Endothelial cell of umbilical vein (primary cell): ENCODE measurements at regions not wholly inside any gene's neighbourhood (a gene's known extent, or its start where the extent isn't known, plus 50 kb on each side); places are given as distances from the start of the nearest gene placed in this dataset.

Experiments
- BruUV-seq: library from RNA; stranded (reverse); fragments of 400-500 nt; replicated peaks from 2 replicates; lab custom pipeline; 2021; lab: Mats Ljungman, UMichigan
- CTCF ChIA-PET: fragments of 300-600, 350-600 bp; sonication (Branson Sonifier 250); formaldehyde crosslinking; loops from one replicate; lab custom pipeline; 2021; ENCODE audit warnings: antibody characterized with exemption, inconsistent platforms; lab: Charles Lee
- POLR2A ChIA-PET: fragments of 300-600, 350-600 bp; sonication (Branson Sonifier 250); formaldehyde crosslinking; loops from one replicate; lab custom pipeline; 2021; ENCODE audit warnings: antibody characterized with exemption, inconsistent platforms; lab: Charles Lee
- DNase-seq: peaks from one replicate; pipeline ENCODE4 v3.0.0-alpha.2; 2011; ENCODE audit warnings: low read depth, low spot score
- FAIRE-seq: peaks from 2 replicates; lab custom pipeline; 2011; peaks lifted over from hg19 to GRCh38; lab: Jason Lieb, UNC
- H2AFZ ChIP-seq: 2 replicates; pipeline ENCODE4 v1.6.0; 2012; ENCODE audit warnings: low read depth, low read length, control low read depth, inconsistent platforms
- H3K27ac ChIP-seq: 2 replicates; pipeline ENCODE4 v1.5.1; 2011; ENCODE audit warnings: low read depth, mild to moderate bottlenecking, control low read depth, low read length, moderate library complexity; ENCODE audit not compliant: insufficient read depth
- H3K27me3 ChIP-seq, 2 experiments: 2 replicates each; pipeline versions ENCODE4 v1.6.0 to v1.6.1; 2011; ENCODE audit warnings: low read length in 2 of 2, mixed read lengths in 1 of 2; ENCODE audit not compliant: control insufficient read depth in 2 of 2, insufficient read depth in 2 of 2
- H3K36me3 ChIP-seq, 2 experiments: 2 replicates in 1 of 2; 3 replicates in 1 of 2; pipeline ENCODE4 v1.5.1; 2011; ENCODE audit warnings: low read length in 2 of 2, mild to moderate bottlenecking in 1 of 2, moderate library complexity in 1 of 2; ENCODE audit not compliant: control insufficient read depth in 2 of 2, insufficient read depth in 2 of 2; ENCODE audit errors: extremely low read depth in 1 of 2
- H3K4me1 ChIP-seq: 3 replicates; pipeline ENCODE4 v1.5.1; 2011; ENCODE audit warnings: mild to moderate bottlenecking, low read length; ENCODE audit not compliant: control insufficient read depth, insufficient read depth; ENCODE audit errors: extremely low read depth
- H3K4me2 ChIP-seq: 2 replicates; pipeline ENCODE4 v1.6.1; 2011; ENCODE audit warnings: low read length, control low read depth, mixed read lengths; ENCODE audit not compliant: insufficient read depth
- H3K4me3 ChIP-seq, 3 experiments: fragments of 200-600 bp in 1 of 3; sonication (generic), shearing (Covaris generic) in 1 of 3; replicated peaks in 1 of 3; 2 replicates each; pipeline ENCODE4 v1.5.1; 2011 to 2016; ENCODE audit warnings: control low read depth in 3 of 3, low read length in 3 of 3, mild to moderate bottlenecking in 2 of 3, inconsistent platforms in 1 of 3, low read depth in 1 of 3, moderate library complexity in 1 of 3; ENCODE audit not compliant: insufficient read depth in 1 of 3
- H3K79me2 ChIP-seq: 2 replicates; pipeline ENCODE4 v1.6.0; 2012; ENCODE audit warnings: low read length, inconsistent platforms; ENCODE audit not compliant: control insufficient read depth, insufficient read depth
- H3K9ac ChIP-seq: replicated peaks from 2 replicates; pipeline ENCODE3; 2011; ENCODE audit warnings: low read length, control low read depth; ENCODE audit not compliant: insufficient read depth; ENCODE audit errors: extremely low read depth
- H3K9me1 ChIP-seq: replicated peaks from 3 replicates; pipeline ENCODE4 v1.6.0; 2011; ENCODE audit warnings: mild to moderate bottlenecking, low read length; ENCODE audit not compliant: control insufficient read depth, insufficient read depth; ENCODE audit errors: extremely low read depth
- H3K9me3 ChIP-seq: replicated peaks from 2 replicates; pipeline ENCODE4 v1.5.1; 2012; ENCODE audit warnings: low read length, inconsistent platforms; ENCODE audit not compliant: control insufficient read depth, insufficient read depth
- H4K20me1 ChIP-seq: replicated peaks from 2 replicates; pipeline ENCODE3; 2011; ENCODE audit warnings: mild to moderate bottlenecking, low read length; ENCODE audit not compliant: control insufficient read depth, insufficient read depth; ENCODE audit errors: extremely low read depth
- EZH2 ChIP-seq: IDR thresholded peaks from 2 replicates; pipeline ENCODE4 v1.6.1; 2012; ENCODE audit warnings: borderline replicate concordance, low read depth, mild to moderate bottlenecking, moderate library complexity, low read length, inconsistent platforms; ENCODE audit not compliant: severe bottlenecking
- FOS ChIP-seq: IDR thresholded peaks from 2 replicates; pipeline ENCODE4 v1.6.1; 2011; ENCODE audit warnings: mild to moderate bottlenecking, low read length, moderate library complexity, borderline replicate concordance; ENCODE audit not compliant: insufficient read depth
- GATA2 ChIP-seq: IDR thresholded peaks from 2 replicates; pipeline ENCODE4 v1.7.0; 2011; ENCODE audit warnings: low read depth, mild to moderate bottlenecking, moderate library complexity, mixed read lengths, low read length; ENCODE audit not compliant: insufficient read length, insufficient read depth
- JUN ChIP-seq: IDR thresholded peaks from 2 replicates; pipeline ENCODE4 v1.6.1; 2011; ENCODE audit warnings: borderline replicate concordance, low read depth; ENCODE audit not compliant: insufficient read length, insufficient read depth
- MYC ChIP-seq: IDR thresholded peaks from one replicate; pipeline ENCODE4 v1.6.1; 2011; ENCODE audit warnings: mild to moderate bottlenecking, low read depth, low read length
- POLR2A ChIP-seq: IDR thresholded peaks from 2 replicates; pipeline ENCODE4 v1.6.1; 2012; ENCODE audit warnings: low read depth, mild to moderate bottlenecking, control low read depth, low read length
- POLR2AphosphoS5 ChIP-seq: IDR thresholded peaks from 2 replicates; pipeline ENCODE4 v1.6.1; 2012; ENCODE audit warnings: low read depth, mild to moderate bottlenecking, control low read depth, low read length, moderate library complexity; ENCODE audit not compliant: insufficient read depth
- dilution Hi-C: fragments of 300-500 bp; cut with MboI; formaldehyde crosslinking; loops from one replicate; pipeline ENCODE4 v1.15.0; 2019; ENCODE audit warnings: low sequenced_read_pairs; ENCODE audit not compliant: extremely low pct_ligation_motif_present
- intact Hi-C: fragments of 100-400 bp; cut with micrococcal nuclease; formaldehyde crosslinking; loops from one replicate; pipeline ENCODE4 v1.10.0; 2022
- TF ChIP-seq, protein P1 (sequence below): IDR thresholded peaks from 2 replicates; pipeline ENCODE4 v1.6.1; 2011; ENCODE audit not compliant: insufficient read depth, insufficient read length
- TF ChIP-seq, protein P2 (sequence below), 2 donors: IDR thresholded peaks; 1 replicate in 1 of 2; 2 replicates in 1 of 2; pipeline ENCODE4 v1.5.1; 2011; ENCODE audit warnings: low read length in 2 of 2, mild to moderate bottlenecking in 2 of 2, moderate library complexity in 2 of 2, control low read depth in 1 of 2, inconsistent platforms in 1 of 2, low read depth in 1 of 2; ENCODE audit not compliant: insufficient read depth in 1 of 2; ENCODE audit errors: extremely low read depth in 1 of 2

DNA sequence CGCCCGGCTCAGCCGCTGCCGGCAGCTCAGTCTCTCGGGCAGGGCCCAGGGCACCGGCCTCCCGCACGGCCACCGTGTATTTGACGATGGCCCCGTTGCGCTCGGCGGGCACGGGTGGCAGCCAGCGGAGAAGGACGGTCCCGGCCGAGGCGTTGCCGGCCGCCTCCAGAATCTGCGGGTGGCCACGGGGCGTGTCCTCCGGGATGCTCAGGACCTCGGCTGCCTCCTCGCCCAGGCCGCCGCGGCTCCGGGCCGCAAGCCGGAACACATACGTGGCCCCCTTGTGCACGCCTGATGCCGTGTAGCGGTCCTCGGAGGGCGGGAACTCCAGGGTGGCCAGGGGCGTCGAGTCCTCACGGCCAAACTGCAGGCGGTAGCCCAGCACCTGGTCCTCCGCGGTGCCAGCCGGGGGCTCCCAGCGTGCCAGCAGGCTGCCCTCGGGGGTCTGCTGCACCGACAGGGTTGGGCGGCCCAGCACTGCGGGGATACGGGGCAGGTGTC lies 117.7 kb downstream of the PTPRS start:
- TF ChIP-seq, protein P1, sequence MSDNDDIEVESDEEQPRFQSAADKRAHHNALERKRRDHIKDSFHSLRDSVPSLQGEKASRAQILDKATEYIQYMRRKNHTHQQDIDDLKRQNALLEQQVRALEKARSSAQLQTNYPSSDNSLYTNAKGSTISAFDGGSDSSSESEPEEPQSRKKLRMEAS, result no peak
- TF ChIP-seq, protein P2, sequence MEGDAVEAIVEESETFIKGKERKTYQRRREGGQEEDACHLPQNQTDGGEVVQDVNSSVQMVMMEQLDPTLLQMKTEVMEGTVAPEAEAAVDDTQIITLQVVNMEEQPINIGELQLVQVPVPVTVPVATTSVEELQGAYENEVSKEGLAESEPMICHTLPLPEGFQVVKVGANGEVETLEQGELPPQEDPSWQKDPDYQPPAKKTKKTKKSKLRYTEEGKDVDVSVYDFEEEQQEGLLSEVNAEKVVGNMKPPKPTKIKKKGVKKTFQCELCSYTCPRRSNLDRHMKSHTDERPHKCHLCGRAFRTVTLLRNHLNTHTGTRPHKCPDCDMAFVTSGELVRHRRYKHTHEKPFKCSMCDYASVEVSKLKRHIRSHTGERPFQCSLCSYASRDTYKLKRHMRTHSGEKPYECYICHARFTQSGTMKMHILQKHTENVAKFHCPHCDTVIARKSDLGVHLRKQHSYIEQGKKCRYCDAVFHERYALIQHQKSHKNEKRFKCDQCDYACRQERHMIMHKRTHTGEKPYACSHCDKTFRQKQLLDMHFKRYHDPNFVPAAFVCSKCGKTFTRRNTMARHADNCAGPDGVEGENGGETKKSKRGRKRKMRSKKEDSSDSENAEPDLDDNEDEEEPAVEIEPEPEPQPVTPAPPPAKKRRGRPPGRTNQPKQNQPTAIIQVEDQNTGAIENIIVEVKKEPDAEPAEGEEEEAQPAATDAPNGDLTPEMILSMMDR (IDR thresholded peaks at IDR 0.05; ENCODE audit: extremely low read depth in 1 of 2, insufficient read depth in 1 of 2, low read depth in 1 of 2, low read length in 2 of 2), result no peak
- no peak for TF ChIP-seq MYC
- no peak for TF ChIP-seq GATA2
- TF ChIP-seq EZH2, result no peak
- no peak for TF ChIP-seq JUN
- TF ChIP-seq POLR2A, result no peak
- TF ChIP-seq POLR2AphosphoS5, result no peak
- TF ChIP-seq FOS, result no peak
- CTCF ChIA-PET, result interaction anchor here (1.0 kb wide), 1 partner anchor 20 kb away, joined by 3 read pairs; no protein-coding TSS in a partner anchor
- no peaks in the 10 kb centered on the region for H3K79me2 ChIP-seq
- no peak overlapping the region for H3K9ac ChIP-seq
- FAIRE-seq (no peak), DNase-seq (no peak)
- no peaks in the 10 kb centered on the region for H3K9me1 ChIP-seq
- intact Hi-C loops (no loop called here), dilution Hi-C loops (no loop called here)
- no peak overlapping the region for H3K4me3 ChIP-seq
- no peak overlapping the region for H2AFZ ChIP-seq
- no peaks in the 10 kb centered on the region for H3K27me3 ChIP-seq
- H3K36me3 ChIP-seq, result no peaks in the 10 kb centered on the region
- H3K27ac ChIP-seq, result no peak overlapping the region
- H3K9me3 ChIP-seq, result no peaks in the 10 kb centered on the region
- no peak overlapping the region for H3K4me2 ChIP-seq
- no peaks in the 10 kb centered on the region for H3K4me1 ChIP-seq
- POLR2A ChIA-PET, result no interaction called here
- H4K20me1 ChIP-seq, result no peaks in the 10 kb centered on the region
- BruUV-seq, result no TSS peak
